ENCODE measurements at regions not wholly inside any gene's neighbourhood (a gene's known extent, or its start where the extent isn't known, plus 50 kb on each side); places are given as distances from the start of the nearest gene placed in this dataset.

DNA sequence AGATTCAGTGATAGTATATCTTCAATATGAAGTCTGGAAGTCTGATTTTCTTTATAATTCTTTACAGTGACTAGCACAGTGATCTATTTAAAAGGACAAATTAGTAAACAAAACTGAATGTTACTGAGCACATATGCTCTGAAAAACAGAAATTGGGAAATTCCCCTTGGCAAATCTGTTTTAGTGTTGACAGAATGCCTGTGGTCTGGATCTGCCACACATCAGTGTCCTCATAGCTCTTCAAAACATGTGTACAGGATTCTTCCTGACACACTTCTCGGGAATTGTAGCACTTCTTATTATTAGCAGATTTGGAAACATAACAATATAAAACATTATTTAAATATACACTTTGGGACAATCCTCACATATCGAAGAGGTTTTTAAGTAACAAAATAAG is 354.3 kb downstream of the COL12A1 start:
- no peaks in the 10 kb centered on the region for H3K36me3 Mint-ChIP-seq (ENCODE audit: low read depth)
- no peaks in the 10 kb centered on the region for H3K27me3 Mint-ChIP-seq
- no peak overlapping the region for H3K4me3 Mint-ChIP-seq
- H3K4me1 Mint-ChIP-seq: no peaks in the 10 kb centered on the region
- POLR2A ChIA-PET: no interaction called here
- no peak for DNase-seq
- CTCF ChIA-PET: interaction anchor here (0.6 kb wide), 1 partner anchor 359 kb away, joined by 3 read pairs; no protein-coding TSS in a partner anchor
- no peaks in the 10 kb centered on the region for H3K9me3 Mint-ChIP-seq
- H3K27ac Mint-ChIP-seq: no peak overlapping the region

DNA sequence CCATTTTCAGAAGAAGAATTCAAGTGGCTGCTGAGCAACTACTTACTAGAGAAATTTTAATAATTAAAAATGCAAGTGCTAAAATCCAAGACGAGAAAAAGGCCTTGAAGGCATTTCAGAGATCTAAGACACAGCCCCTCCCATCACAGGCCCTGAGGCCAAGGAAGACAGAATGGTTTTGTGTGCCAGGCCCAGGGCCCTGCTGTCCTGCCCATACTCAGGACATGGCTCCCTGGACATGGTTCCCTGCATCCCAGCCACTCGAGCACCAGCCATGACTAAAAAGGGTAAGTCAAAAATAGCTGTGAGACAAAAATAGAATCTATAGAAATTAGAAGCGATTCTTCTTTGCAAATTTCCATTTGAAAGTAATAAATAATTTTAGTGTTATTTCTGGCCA is 364.9 kb downstream of the COL12A1 start:
- H3K27ac Mint-ChIP-seq: no peak overlapping the region
- H3K36me3 Mint-ChIP-seq (ENCODE audit: low read depth): no peaks in the 10 kb centered on the region
- POLR2A ChIA-PET: no interaction called here

DNA sequence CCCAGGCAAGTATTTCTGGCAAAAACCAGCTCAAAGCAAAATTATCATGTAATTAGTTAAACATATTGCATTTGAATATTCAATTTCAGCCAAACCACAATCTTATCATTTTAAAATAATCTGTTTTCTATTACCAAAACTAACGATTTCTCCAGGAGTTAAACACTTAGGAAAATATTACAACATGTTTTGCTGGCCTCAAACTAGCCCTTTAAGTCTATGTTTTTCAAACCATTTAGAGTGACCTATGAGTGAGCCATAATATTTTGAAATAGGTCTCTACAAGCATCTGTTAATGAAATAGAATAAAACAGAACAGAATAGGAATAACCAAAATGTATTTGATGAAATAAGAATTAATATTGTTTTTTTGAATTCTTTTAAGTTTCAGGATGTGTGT is 370.9 kb downstream of the COL12A1 start:
- peaks cover 9% of the 10 kb centered on the region for H3K9me3 Mint-ChIP-seq
- no peaks in the 10 kb centered on the region for H3K27me3 Mint-ChIP-seq
- H3K4me3 Mint-ChIP-seq: no peak overlapping the region
- POLR2A ChIA-PET: no interaction called here
- H3K27ac Mint-ChIP-seq: no peak overlapping the region
- H3K36me3 Mint-ChIP-seq (ENCODE audit: low read depth): no peaks in the 10 kb centered on the region
- CTCF ChIA-PET: no interaction called here
- DNase-seq: no peak
- H3K4me1 Mint-ChIP-seq: no peaks in the 10 kb centered on the region

More for the DNA sequence above, 364.9 kb downstream of the COL12A1 start:
- Mint-ChIP-seq H3K4me3 (no peak overlapping the region), H3K4me1 (no peaks in the 10 kb centered on the region), H3K27me3 (no peaks in the 10 kb centered on the region), H3K9me3 (peaks cover 2% of the 10 kb centered on the region)
- CTCF ChIA-PET: no interaction called here
- no peak for DNase-seq

DNA sequence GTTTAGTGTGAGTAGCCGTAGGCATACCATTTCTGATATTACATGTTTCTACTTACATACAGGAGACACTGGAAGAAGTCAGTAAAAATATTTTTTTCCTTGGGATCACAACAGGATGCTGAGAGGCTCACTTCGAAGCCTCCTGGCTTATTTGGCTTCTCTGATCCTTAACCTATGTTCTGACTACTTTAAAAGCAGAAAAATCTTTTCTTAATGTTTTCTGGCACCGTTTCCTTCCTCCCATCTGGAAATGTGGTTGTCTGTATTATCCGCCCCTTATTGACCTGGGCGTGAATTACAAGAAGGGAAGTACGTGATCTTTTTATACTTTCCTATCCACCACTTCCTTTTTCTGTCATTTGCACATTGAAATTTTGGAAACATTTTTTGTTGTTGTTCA is 379.6 kb downstream of the COL12A1 start:
- Mint-ChIP-seq H3K27me3 (no peaks in the 10 kb centered on the region), H3K9me3 (peaks cover 6% of the 10 kb centered on the region), H3K36me3 (ENCODE audit: low read depth) (no peaks in the 10 kb centered on the region), H3K4me3 (no peak overlapping the region), H3K4me1 (no peaks in the 10 kb centered on the region), H3K27ac (no peak overlapping the region)
- ChIA-PET CTCF (no interaction called here), POLR2A (no interaction called here)
- no peak for DNase-seq

DNA sequence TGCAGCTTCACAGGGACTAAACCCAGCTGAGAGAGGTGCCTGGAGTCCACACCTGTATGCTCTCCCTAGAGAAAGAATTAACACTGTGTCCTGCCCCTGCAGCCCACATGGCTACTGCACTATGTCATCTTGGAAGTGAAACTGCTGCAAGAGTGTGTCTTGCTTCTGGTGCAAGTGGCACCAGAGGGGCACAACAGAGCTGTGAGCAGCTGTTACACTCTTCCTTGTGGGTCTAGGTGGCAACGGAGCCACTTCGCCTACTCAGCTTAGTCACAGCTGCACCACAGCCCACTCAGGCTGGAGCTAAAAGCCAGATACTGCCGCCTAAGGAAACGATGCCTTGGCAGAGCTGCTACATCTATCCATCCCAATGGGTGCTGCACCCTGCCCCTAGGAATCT is 391.4 kb downstream of the COL12A1 start:
- Mint-ChIP-seq H3K27ac (no peak overlapping the region), H3K4me3 (no peak overlapping the region), H3K36me3 (ENCODE audit: low read depth) (no peaks in the 10 kb centered on the region), H3K9me3 (peaks cover 8% of the 10 kb centered on the region), H3K27me3 (no peaks in the 10 kb centered on the region), H3K4me1 (no peaks in the 10 kb centered on the region)
- POLR2A ChIA-PET: no interaction called here
- CTCF ChIA-PET: no interaction called here
- DNase-seq: no peak

DNA sequence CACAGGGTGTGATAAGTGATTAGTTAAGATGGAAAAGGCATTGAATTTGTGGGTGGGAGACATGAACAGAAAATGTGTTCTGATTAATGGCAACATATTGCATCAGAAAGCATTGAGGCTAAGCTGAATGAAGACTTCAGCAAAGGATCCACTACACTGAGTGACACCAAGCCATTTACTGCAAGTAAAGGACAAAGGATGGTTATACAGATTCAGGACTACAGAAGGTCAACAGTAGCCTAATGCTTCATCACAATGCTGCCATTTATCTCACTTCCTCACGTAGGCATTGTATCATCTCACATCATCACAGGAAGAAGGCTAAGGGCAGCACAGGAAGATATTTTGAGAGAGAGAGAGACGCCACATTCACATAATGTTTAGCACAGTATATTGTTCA is 398.2 kb downstream of the COL12A1 start:
- peaks cover 3% of the 10 kb centered on the region for H3K9me3 Mint-ChIP-seq
- no peak overlapping the region for H3K27ac Mint-ChIP-seq
- ChIA-PET CTCF (no interaction called here), POLR2A (no interaction called here)
- no peaks in the 10 kb centered on the region for H3K36me3 Mint-ChIP-seq (ENCODE audit: low read depth)
- H3K27me3 Mint-ChIP-seq: no peaks in the 10 kb centered on the region
- H3K4me3 Mint-ChIP-seq: no peak overlapping the region
- no peaks in the 10 kb centered on the region for H3K4me1 Mint-ChIP-seq
- no peak for DNase-seq

DNA sequence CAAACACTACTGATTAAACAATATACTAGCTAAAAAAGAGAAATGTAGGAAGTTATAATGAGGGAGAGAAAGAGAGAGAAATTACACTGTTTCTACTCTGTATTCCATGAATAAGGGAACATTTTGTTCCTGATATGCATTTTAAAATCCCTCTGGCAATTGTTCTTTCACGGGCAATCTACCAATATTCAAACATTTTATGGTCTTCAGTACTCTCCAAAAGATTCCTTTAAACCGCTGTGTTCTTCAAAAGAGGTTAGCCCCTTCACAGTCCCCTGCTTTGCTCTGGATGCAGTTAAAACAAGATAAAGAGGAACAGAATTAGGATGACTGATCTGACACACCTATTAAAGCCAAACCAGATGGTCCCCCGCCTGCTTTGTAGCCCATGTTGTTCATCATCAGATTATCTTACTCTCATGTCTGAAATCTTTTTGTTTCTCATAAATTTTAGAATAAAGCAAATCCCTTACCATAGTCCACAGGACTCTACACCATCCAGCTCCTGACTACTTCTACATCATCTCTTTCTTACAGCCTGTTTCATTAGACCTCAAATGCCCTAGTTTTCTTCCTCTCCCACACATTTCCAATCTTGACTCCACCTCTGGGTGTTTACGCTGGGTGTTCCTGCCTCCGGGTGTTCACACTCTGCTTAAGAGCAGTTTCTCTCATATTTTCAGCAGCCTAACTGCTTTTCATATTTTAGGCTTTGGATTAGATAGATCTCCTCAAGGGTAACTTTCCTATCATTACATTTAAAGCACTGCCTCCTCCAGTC is 399.7 kb downstream of the COL12A1 start:
- no peak for DNase-seq
- Mint-ChIP-seq H3K9me3 (peaks cover 3% of the 10 kb centered on the region), H3K36me3 (ENCODE audit: low read depth) (no peaks in the 10 kb centered on the region), H3K27me3 (no peaks in the 10 kb centered on the region), H3K4me1 (no peaks in the 10 kb centered on the region), H3K4me3 (no peak overlapping the region), H3K27ac (no peak overlapping the region)
- ChIA-PET CTCF (no interaction called here), POLR2A (no interaction called here)

DNA sequence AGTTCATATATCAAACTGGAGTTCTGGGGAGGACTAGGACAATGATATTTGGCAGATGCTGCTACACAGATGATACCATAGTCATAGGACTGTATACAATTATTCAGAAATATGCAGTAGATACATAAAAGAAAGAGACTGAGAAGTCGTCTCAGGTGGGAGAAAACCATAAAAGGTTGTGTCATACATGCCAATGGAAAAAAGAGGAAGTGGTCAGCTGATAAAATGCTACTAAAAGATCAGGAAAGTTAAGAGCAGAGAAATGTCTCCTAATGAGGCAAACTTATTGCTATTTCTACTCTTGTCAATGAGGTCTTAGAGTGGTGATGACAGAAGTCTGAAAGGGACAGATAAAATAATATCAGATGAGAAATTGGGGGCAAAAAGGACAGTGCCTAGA is 407.6 kb downstream of the COL12A1 start:
- CTCF ChIA-PET: no interaction called here
- Mint-ChIP-seq H3K27me3 (no peaks in the 10 kb centered on the region), H3K36me3 (ENCODE audit: low read depth) (no peaks in the 10 kb centered on the region), H3K4me3 (no peak overlapping the region), H3K27ac (no peak overlapping the region), H3K4me1 (no peaks in the 10 kb centered on the region), H3K9me3 (peaks cover 19% of the 10 kb centered on the region)
- no peak for DNase-seq
- POLR2A ChIA-PET: no interaction called here

DNA sequence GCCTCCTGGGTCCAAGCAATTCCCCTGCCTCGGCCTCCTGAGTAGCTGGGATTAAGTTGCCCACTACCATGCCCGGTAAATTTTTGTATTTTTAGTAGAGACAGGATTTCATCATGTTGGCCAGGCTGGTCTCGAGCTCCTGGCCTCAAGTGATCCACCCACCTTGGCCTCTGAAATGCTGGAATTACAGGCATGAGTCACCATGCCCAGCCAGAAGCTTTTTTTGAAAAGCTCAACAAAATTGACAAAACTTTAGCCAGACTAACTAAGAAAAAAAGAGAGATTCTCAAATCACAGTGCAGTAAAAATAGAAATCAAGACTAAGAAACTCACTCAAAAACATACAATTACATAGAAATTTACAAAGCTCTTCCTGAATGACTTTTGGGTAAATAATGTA is 420.6 kb downstream of the COL12A1 start:
- Mint-ChIP-seq H3K27me3 (no peaks in the 10 kb centered on the region), H3K4me3 (no peak overlapping the region), H3K4me1 (no peaks in the 10 kb centered on the region), H3K27ac (no peak overlapping the region), H3K9me3 (peaks cover 4% of the 10 kb centered on the region), H3K36me3 (ENCODE audit: low read depth) (no peaks in the 10 kb centered on the region)
- DNase-seq: no peak
- ChIA-PET POLR2A (no interaction called here), CTCF (no interaction called here)

DNA sequence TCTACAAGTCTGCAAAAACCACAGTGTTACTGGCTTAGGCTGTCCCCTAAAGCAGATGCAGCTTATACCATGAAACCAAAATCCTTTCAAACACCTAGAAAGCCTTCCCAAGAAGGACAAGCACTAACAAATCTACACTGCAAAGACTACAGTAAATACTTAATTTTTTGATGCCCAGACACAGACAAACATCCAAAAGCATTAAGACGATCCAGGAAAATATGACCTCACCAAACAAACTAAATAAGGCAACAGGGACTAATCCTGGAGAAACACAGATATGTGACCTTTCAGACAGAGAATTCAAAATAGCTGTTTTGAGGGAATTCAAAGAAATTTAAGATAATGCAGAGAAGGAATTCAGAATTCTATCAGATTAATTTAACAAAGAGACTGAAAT is 423.5 kb downstream of the COL12A1 start:
- Mint-ChIP-seq H3K27ac (no peak overlapping the region), H3K4me1 (no peaks in the 10 kb centered on the region), H3K27me3 (no peaks in the 10 kb centered on the region), H3K9me3 (no peaks in the 10 kb centered on the region), H3K4me3 (no peak overlapping the region), H3K36me3 (ENCODE audit: low read depth) (no peaks in the 10 kb centered on the region)
- ChIA-PET CTCF (no interaction called here), POLR2A (no interaction called here)
- no peak for DNase-seq

DNA sequence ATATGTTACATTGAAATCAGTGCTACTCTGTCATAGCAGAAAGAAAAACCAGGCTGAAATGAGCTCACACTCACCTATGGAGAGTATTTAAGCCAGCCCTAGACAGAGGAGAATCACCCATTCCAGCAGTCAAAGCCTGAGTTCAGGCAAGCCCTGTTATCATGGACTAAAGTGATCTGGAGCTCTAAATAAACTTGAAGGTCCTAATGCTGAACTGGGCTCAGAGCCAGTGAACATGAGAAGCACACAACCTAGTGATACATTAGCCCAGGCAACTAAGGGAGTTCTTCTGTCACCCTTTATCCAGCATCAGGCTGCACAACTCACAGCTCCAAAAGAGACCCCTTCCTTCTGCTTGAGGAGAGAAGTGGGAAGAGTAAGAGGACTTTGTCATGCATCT is 425.0 kb downstream of the COL12A1 start:
- H3K27ac Mint-ChIP-seq: no peak overlapping the region
- DNase-seq: no peak
- H3K9me3 Mint-ChIP-seq: peaks cover 2% of the 10 kb centered on the region
- H3K4me1 Mint-ChIP-seq: no peaks in the 10 kb centered on the region
- POLR2A ChIA-PET: no interaction called here
- CTCF ChIA-PET: interaction anchor here (0.6 kb wide), 1 partner anchor 430 kb away, joined by 3 read pairs; no protein-coding TSS in a partner anchor
- no peaks in the 10 kb centered on the region for H3K27me3 Mint-ChIP-seq
- H3K36me3 Mint-ChIP-seq (ENCODE audit: low read depth): no peaks in the 10 kb centered on the region
- H3K4me3 Mint-ChIP-seq: no peak overlapping the region

DNA sequence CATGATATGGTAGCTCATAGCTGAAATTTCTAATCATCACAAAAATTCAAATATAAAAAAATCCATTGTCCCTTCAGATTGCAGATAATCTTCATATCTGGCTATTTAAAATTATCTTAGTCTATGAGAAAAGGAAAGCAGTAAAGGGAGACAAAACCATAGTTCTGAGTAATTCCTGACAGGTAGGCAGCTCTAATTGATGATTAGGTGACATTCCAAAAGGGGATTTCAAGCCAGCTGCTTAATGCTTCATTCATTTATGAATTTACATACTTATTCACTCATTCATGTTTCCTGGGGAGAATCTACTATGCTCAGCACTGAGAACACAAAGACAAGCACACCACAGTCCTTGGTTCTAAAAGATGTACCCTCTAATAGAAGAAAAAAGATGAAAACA is 437.1 kb downstream of the COL12A1 start:
- no peaks in the 10 kb centered on the region for H3K4me1 Mint-ChIP-seq
- H3K36me3 Mint-ChIP-seq (ENCODE audit: low read depth): no peaks in the 10 kb centered on the region
- CTCF ChIA-PET: no interaction called here
- no peak for DNase-seq
- H3K4me3 Mint-ChIP-seq: no peak overlapping the region
- H3K27me3 Mint-ChIP-seq: no peaks in the 10 kb centered on the region
- H3K27ac Mint-ChIP-seq: no peak overlapping the region
- POLR2A ChIA-PET: no interaction called here
- peaks cover 8% of the 10 kb centered on the region for H3K9me3 Mint-ChIP-seq

DNA sequence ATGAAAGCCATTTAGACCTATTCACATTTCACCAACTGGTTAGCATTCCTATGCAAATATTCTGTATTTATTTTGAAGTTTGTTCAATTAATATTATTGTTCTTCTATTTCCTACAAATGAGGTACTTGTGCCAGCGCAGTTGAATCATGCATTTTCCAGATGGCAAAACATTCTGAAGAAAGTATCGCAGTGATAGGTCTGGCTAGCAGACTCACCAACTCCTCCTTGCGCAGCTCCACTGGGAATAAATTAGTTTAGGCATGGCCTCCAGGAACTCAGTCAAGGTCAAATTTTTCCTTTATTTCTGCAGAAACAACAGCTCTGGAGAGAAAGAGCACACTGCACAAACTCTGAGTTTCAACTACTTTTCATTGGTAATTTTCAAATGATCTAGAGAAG is 437.7 kb downstream of the COL12A1 start:
- Mint-ChIP-seq H3K9me3 (peaks cover 8% of the 10 kb centered on the region), H3K4me3 (no peak overlapping the region), H3K4me1 (no peaks in the 10 kb centered on the region), H3K27me3 (no peaks in the 10 kb centered on the region), H3K27ac (no peak overlapping the region), H3K36me3 (ENCODE audit: low read depth) (no peaks in the 10 kb centered on the region)
- POLR2A ChIA-PET: no interaction called here
- DNase-seq: no peak
- CTCF ChIA-PET: no interaction called here

DNA sequence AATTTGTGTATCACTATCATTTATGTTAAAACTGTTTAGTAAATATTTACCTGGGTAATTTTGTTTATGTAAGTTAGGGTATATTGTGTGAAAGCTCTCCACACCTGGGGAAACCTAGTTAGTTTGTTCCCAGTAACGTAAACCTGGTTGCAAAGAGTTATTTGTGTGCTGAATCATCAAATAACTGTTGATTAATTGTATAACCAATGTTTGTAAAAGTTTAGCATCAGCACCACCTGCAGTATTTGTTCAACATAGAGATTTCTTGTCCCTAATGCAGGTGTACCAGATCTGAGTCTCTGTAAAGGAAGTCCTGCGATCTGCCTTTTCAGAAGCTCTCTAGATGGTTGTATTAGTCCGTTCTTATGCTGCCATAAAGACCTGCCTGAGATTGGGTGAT is 440.4 kb downstream of the COL12A1 start:
- POLR2A ChIA-PET: no interaction called here
- H3K4me1 Mint-ChIP-seq: no peaks in the 10 kb centered on the region
- peaks cover 4% of the 10 kb centered on the region for H3K9me3 Mint-ChIP-seq
- H3K27ac Mint-ChIP-seq: no peak overlapping the region
- CTCF ChIA-PET: no interaction called here
- H3K36me3 Mint-ChIP-seq (ENCODE audit: low read depth): no peaks in the 10 kb centered on the region
- no peak overlapping the region for H3K4me3 Mint-ChIP-seq
- no peaks in the 10 kb centered on the region for H3K27me3 Mint-ChIP-seq
- no peak for DNase-seq

All from activated CD4-positive, alpha-beta memory T cell treated with anti-CD3 and anti-CD28 coated beads, Interleukin-2, amount 10 ng/mL, durations not matched to agents 7 days and 5 days (primary cell).